ENCODE measurements at regions not wholly inside any gene's neighbourhood (a gene's known extent, or its start where the extent isn't known, plus 50 kb on each side); places are given as distances from the start of the nearest gene placed in this dataset.
A peak's percentile ranks its signal among the peaks of the same experiment; 100 is the strongest.

DNA sequence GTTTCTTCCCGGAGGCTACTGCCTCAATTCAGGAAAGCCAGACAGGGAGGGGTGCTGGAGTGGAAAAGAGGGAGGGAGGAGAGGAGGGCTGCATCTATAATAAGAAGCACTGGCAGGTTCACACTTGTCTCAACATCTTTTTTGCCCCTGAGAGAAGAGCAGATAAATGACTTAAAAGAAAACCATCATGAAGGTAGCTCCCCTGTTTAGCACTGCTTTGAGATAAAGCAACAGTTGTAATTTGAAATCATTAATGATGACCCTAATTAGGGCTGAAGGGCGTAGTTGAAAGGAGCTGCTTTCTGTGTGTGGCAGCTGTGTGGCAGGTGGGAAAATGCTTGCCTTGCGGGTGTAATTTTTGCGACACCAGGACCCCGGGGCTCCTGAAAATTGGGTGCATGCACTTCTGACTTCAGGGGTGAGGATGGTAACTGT, 222.8 kb upstream of the IL12A start:
- H4K20me1 ChIP-seq (replicated peaks; ENCODE audit: insufficient read depth): peaks cover 8% of the 10 kb centered on the region
- Mint-ChIP-seq H3K4me3 (peak overlapping the region; percentile 93), H3K27me3 (ENCODE audit: insufficient read depth, low read depth, poor library complexity) (peaks cover 12% of the 10 kb centered on the region), H3K27ac (no peak overlapping the region), H3K4me1 (peaks cover 40% of the 10 kb centered on the region), H3K36me3 (ENCODE audit: low read depth) (no peaks in the 10 kb centered on the region), H3K9me3 (no peaks in the 10 kb centered on the region; the same call in 1 of the 3 replicates)
- H3F3A ChIP-seq (replicated peaks; ENCODE audit: low read depth): 0 out of 2 replicates have a peak, but pooled peaks cover 3% of the 10 kb centered on the region
- peaks cover 10% of the 10 kb centered on the region; the same call in 1 of the 2 replicates for H3K27me3 ChIP-seq (ENCODE audit: insufficient read depth)
- peaks cover 30% of the 10 kb centered on the region for H3K79me2 ChIP-seq (replicated peaks; ENCODE audit: insufficient read depth)
- TF ChIP-seq NANOG (IDR thresholded peaks at IDR 0.05; ENCODE audit: borderline replicate concordance) (no peak), JUNB (IDR thresholded peaks at IDR 0.05; ENCODE audit: unreplicated experiment) (no peak), ZNF114 (CRISPR knock-in tag; IDR thresholded peaks at IDR 0.05) (no peak), ZNF331 (CRISPR knock-in tag; IDR thresholded peaks at IDR 0.05; ENCODE audit: low read depth) (no peak), CREB1 (CRISPR knock-in tag; IDR thresholded peaks at IDR 0.05; ENCODE audit: low read depth) (no peak), EZH2phosphoT487 (IDR thresholded peaks at IDR 0.05; ENCODE audit: unreplicated experiment) (no peak), STAT1 (IDR thresholded peaks at IDR 0.05; ENCODE audit: unreplicated experiment) (no peak)
- TF ChIP-seq, protein P1, sequence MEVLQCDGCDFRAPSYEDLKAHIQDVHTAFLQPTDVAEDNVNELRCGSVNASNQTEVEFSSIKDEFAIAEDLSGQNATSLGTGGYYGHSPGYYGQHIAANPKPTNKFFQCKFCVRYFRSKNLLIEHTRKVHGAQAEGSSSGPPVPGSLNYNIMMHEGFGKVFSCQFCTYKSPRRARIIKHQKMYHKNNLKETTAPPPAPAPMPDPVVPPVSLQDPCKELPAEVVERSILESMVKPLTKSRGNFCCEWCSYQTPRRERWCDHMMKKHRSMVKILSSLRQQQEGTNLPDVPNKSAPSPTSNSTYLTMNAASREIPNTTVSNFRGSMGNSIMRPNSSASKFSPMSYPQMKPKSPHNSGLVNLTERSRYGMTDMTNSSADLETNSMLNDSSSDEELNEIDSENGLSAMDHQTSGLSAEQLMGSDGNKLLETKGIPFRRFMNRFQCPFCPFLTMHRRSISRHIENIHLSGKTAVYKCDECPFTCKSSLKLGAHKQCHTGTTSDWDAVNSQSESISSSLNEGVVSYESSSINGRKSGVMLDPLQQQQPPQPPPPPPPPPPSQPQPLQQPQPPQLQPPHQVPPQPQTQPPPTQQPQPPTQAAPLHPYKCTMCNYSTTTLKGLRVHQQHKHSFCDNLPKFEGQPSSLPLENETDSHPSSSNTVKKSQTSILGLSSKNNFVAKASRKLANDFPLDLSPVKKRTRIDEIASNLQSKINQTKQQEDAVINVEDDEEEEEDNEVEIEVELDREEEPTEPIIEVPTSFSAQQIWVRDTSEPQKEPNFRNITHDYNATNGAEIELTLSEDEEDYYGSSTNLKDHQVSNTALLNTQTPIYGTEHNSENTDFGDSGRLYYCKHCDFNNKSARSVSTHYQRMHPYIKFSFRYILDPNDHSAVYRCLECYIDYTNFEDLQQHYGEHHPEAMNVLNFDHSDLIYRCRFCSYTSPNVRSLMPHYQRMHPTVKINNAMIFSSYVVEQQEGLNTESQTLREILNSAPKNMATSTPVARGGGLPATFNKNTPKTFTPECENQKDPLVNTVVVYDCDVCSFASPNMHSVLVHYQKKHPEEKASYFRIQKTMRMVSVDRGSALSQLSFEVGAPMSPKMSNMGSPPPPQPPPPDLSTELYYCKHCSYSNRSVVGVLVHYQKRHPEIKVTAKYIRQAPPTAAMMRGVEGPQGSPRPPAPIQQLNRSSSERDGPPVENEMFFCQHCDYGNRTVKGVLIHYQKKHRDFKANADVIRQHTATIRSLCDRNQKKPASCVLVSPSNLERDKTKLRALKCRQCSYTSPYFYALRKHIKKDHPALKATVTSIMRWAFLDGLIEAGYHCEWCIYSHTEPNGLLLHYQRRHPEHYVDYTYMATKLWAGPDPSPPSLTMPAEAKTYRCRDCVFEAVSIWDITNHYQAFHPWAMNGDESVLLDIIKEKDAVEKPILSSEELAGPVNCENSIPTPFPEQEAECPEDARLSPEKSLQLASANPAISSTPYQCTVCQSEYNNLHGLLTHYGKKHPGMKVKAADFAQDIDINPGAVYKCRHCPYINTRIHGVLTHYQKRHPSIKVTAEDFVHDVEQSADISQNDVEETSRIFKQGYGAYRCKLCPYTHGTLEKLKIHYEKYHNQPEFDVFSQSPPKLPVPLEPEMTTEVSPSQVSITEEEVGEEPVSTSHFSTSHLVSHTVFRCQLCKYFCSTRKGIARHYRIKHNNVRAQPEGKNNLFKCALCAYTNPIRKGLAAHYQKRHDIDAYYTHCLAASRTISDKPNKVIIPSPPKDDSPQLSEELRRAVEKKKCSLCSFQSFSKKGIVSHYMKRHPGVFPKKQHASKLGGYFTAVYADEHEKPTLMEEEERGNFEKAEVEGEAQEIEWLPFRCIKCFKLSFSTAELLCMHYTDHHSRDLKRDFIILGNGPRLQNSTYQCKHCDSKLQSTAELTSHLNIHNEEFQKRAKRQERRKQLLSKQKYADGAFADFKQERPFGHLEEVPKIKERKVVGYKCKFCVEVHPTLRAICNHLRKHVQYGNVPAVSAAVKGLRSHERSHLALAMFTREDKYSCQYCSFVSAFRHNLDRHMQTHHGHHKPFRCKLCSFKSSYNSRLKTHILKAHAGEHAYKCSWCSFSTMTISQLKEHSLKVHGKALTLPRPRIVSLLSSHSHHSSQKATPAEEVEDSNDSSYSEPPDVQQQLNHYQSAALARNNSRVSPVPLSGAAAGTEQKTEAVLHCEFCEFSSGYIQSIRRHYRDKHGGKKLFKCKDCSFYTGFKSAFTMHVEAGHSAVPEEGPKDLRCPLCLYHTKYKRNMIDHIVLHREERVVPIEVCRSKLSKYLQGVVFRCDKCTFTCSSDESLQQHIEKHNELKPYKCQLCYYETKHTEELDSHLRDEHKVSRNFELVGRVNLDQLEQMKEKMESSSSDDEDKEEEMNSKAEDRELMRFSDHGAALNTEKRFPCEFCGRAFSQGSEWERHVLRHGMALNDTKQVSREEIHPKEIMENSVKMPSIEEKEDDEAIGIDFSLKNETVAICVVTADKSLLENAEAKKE (CRISPR knock-in tag; IDR thresholded peaks at IDR 0.05): no peak
- TF ChIP-seq, protein P2, sequence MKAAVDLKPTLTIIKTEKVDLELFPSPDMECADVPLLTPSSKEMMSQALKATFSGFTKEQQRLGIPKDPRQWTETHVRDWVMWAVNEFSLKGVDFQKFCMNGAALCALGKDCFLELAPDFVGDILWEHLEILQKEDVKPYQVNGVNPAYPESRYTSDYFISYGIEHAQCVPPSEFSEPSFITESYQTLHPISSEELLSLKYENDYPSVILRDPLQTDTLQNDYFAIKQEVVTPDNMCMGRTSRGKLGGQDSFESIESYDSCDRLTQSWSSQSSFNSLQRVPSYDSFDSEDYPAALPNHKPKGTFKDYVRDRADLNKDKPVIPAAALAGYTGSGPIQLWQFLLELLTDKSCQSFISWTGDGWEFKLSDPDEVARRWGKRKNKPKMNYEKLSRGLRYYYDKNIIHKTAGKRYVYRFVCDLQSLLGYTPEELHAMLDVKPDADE (IDR thresholded peaks at IDR 0.05): no peak
- TF ChIP-seq, protein P3, sequence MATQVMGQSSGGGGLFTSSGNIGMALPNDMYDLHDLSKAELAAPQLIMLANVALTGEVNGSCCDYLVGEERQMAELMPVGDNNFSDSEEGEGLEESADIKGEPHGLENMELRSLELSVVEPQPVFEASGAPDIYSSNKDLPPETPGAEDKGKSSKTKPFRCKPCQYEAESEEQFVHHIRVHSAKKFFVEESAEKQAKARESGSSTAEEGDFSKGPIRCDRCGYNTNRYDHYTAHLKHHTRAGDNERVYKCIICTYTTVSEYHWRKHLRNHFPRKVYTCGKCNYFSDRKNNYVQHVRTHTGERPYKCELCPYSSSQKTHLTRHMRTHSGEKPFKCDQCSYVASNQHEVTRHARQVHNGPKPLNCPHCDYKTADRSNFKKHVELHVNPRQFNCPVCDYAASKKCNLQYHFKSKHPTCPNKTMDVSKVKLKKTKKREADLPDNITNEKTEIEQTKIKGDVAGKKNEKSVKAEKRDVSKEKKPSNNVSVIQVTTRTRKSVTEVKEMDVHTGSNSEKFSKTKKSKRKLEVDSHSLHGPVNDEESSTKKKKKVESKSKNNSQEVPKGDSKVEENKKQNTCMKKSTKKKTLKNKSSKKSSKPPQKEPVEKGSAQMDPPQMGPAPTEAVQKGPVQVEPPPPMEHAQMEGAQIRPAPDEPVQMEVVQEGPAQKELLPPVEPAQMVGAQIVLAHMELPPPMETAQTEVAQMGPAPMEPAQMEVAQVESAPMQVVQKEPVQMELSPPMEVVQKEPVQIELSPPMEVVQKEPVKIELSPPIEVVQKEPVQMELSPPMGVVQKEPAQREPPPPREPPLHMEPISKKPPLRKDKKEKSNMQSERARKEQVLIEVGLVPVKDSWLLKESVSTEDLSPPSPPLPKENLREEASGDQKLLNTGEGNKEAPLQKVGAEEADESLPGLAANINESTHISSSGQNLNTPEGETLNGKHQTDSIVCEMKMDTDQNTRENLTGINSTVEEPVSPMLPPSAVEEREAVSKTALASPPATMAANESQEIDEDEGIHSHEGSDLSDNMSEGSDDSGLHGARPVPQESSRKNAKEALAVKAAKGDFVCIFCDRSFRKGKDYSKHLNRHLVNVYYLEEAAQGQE (IDR thresholded peaks at IDR 0.05; ENCODE audit: unreplicated experiment): no peak
- TF ChIP-seq, protein P4, sequence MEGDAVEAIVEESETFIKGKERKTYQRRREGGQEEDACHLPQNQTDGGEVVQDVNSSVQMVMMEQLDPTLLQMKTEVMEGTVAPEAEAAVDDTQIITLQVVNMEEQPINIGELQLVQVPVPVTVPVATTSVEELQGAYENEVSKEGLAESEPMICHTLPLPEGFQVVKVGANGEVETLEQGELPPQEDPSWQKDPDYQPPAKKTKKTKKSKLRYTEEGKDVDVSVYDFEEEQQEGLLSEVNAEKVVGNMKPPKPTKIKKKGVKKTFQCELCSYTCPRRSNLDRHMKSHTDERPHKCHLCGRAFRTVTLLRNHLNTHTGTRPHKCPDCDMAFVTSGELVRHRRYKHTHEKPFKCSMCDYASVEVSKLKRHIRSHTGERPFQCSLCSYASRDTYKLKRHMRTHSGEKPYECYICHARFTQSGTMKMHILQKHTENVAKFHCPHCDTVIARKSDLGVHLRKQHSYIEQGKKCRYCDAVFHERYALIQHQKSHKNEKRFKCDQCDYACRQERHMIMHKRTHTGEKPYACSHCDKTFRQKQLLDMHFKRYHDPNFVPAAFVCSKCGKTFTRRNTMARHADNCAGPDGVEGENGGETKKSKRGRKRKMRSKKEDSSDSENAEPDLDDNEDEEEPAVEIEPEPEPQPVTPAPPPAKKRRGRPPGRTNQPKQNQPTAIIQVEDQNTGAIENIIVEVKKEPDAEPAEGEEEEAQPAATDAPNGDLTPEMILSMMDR (conservative IDR thresholded peaks at IDR 0.05; ENCODE audit: low read depth in 2 of 2): no peak
- peak overlapping the region; percentile 99 for H3K4me2 ChIP-seq
- peaks cover 32% of the 10 kb centered on the region for H3K4me1 ChIP-seq (ENCODE audit: insufficient read depth)
- no peaks in the 10 kb centered on the region for H3K9me2 ChIP-seq (ENCODE audit: insufficient read depth)
- H3K36me3 ChIP-seq (ENCODE audit: insufficient read depth): no peaks in the 10 kb centered on the region
- H3K4me3 ChIP-seq: peak overlapping the region; percentile 95
- no peak overlapping the region for H2AFZ ChIP-seq
- ATAC-seq (no peak), DNase-seq (ENCODE audit: low spot score) (no peak)
- no peak overlapping the region for H3K27ac ChIP-seq (ENCODE audit: low read depth)
